Endothelial cell of umbilical vein (primary cell): ENCODE measurements at regions not wholly inside any gene's neighbourhood (a gene's known extent, or its start where the extent isn't known, plus 50 kb on each side); places are given as distances from the start of the nearest gene placed in this dataset.

ENCODE experiments used
- BruUV-seq: library from RNA; stranded (reverse); fragments of 400-500 nt; replicated peaks from 2 replicates; lab custom pipeline; 2021; lab: Mats Ljungman, UMichigan
- CTCF ChIA-PET: fragments of 300-600, 350-600 bp; sonication (Branson Sonifier 250); formaldehyde crosslinking; loops from one replicate; lab custom pipeline; 2021; ENCODE audit warnings: antibody characterized with exemption, inconsistent platforms; lab: Charles Lee
- POLR2A ChIA-PET: fragments of 300-600, 350-600 bp; sonication (Branson Sonifier 250); formaldehyde crosslinking; loops from one replicate; lab custom pipeline; 2021; ENCODE audit warnings: antibody characterized with exemption, inconsistent platforms; lab: Charles Lee
- DNase-seq: peaks from one replicate; pipeline ENCODE4 v3.0.0-alpha.2; 2011; ENCODE audit warnings: low read depth, low spot score
- FAIRE-seq: peaks from 2 replicates; lab custom pipeline; 2011; peaks lifted over from hg19 to GRCh38; lab: Jason Lieb, UNC
- H2AFZ ChIP-seq: 2 replicates; pipeline ENCODE4 v1.6.0; 2012; ENCODE audit warnings: low read depth, low read length, control low read depth, inconsistent platforms
- H3K27ac ChIP-seq: 2 replicates; pipeline ENCODE4 v1.5.1; 2011; ENCODE audit warnings: low read depth, mild to moderate bottlenecking, control low read depth, low read length, moderate library complexity; ENCODE audit not compliant: insufficient read depth
- H3K27me3 ChIP-seq, 2 experiments: 2 replicates each; pipeline versions ENCODE4 v1.6.0 to v1.6.1; 2011; ENCODE audit warnings: low read length in 2 of 2, mixed read lengths in 1 of 2; ENCODE audit not compliant: control insufficient read depth in 2 of 2, insufficient read depth in 2 of 2
- H3K36me3 ChIP-seq, 2 experiments: 2 replicates in 1 of 2; 3 replicates in 1 of 2; pipeline ENCODE4 v1.5.1; 2011; ENCODE audit warnings: low read length in 2 of 2, mild to moderate bottlenecking in 1 of 2, moderate library complexity in 1 of 2; ENCODE audit not compliant: control insufficient read depth in 2 of 2, insufficient read depth in 2 of 2; ENCODE audit errors: extremely low read depth in 1 of 2
- H3K4me1 ChIP-seq: 3 replicates; pipeline ENCODE4 v1.5.1; 2011; ENCODE audit warnings: mild to moderate bottlenecking, low read length; ENCODE audit not compliant: control insufficient read depth, insufficient read depth; ENCODE audit errors: extremely low read depth
- H3K4me2 ChIP-seq: 2 replicates; pipeline ENCODE4 v1.6.1; 2011; ENCODE audit warnings: low read length, control low read depth, mixed read lengths; ENCODE audit not compliant: insufficient read depth
- H3K4me3 ChIP-seq, 3 experiments: fragments of 200-600 bp in 1 of 3; sonication (generic), shearing (Covaris generic) in 1 of 3; replicated peaks in 1 of 3; 2 replicates each; pipeline ENCODE4 v1.5.1; 2011 to 2016; ENCODE audit warnings: control low read depth in 3 of 3, low read length in 3 of 3, mild to moderate bottlenecking in 2 of 3, inconsistent platforms in 1 of 3, low read depth in 1 of 3, moderate library complexity in 1 of 3; ENCODE audit not compliant: insufficient read depth in 1 of 3
- H3K79me2 ChIP-seq: 2 replicates; pipeline ENCODE4 v1.6.0; 2012; ENCODE audit warnings: low read length, inconsistent platforms; ENCODE audit not compliant: control insufficient read depth, insufficient read depth
- H3K9ac ChIP-seq: replicated peaks from 2 replicates; pipeline ENCODE3; 2011; ENCODE audit warnings: low read length, control low read depth; ENCODE audit not compliant: insufficient read depth; ENCODE audit errors: extremely low read depth
- H3K9me1 ChIP-seq: replicated peaks from 3 replicates; pipeline ENCODE4 v1.6.0; 2011; ENCODE audit warnings: mild to moderate bottlenecking, low read length; ENCODE audit not compliant: control insufficient read depth, insufficient read depth; ENCODE audit errors: extremely low read depth
- H3K9me3 ChIP-seq: replicated peaks from 2 replicates; pipeline ENCODE4 v1.5.1; 2012; ENCODE audit warnings: low read length, inconsistent platforms; ENCODE audit not compliant: control insufficient read depth, insufficient read depth
- H4K20me1 ChIP-seq: replicated peaks from 2 replicates; pipeline ENCODE3; 2011; ENCODE audit warnings: mild to moderate bottlenecking, low read length; ENCODE audit not compliant: control insufficient read depth, insufficient read depth; ENCODE audit errors: extremely low read depth
- FOS ChIP-seq: IDR thresholded peaks from 2 replicates; pipeline ENCODE4 v1.6.1; 2011; ENCODE audit warnings: mild to moderate bottlenecking, low read length, moderate library complexity, borderline replicate concordance; ENCODE audit not compliant: insufficient read depth
- JUN ChIP-seq: IDR thresholded peaks from 2 replicates; pipeline ENCODE4 v1.6.1; 2011; ENCODE audit warnings: borderline replicate concordance, low read depth; ENCODE audit not compliant: insufficient read length, insufficient read depth
- MYC ChIP-seq: IDR thresholded peaks from one replicate; pipeline ENCODE4 v1.6.1; 2011; ENCODE audit warnings: mild to moderate bottlenecking, low read depth, low read length
- POLR2AphosphoS5 ChIP-seq: IDR thresholded peaks from 2 replicates; pipeline ENCODE4 v1.6.1; 2012; ENCODE audit warnings: low read depth, mild to moderate bottlenecking, control low read depth, low read length, moderate library complexity; ENCODE audit not compliant: insufficient read depth
- dilution Hi-C: fragments of 300-500 bp; cut with MboI; formaldehyde crosslinking; loops from one replicate; pipeline ENCODE4 v1.15.0; 2019; ENCODE audit warnings: low sequenced_read_pairs; ENCODE audit not compliant: extremely low pct_ligation_motif_present
- intact Hi-C: fragments of 100-400 bp; cut with micrococcal nuclease; formaldehyde crosslinking; loops from one replicate; pipeline ENCODE4 v1.10.0; 2022
- TF ChIP-seq, protein P1 (sequence below): IDR thresholded peaks from 2 replicates; pipeline ENCODE4 v1.6.1; 2011; ENCODE audit not compliant: insufficient read depth, insufficient read length
- TF ChIP-seq, protein P2 (sequence below), 2 donors: IDR thresholded peaks; 1 replicate in 1 of 2; 2 replicates in 1 of 2; pipeline ENCODE4 v1.5.1; 2011; ENCODE audit warnings: low read length in 2 of 2, mild to moderate bottlenecking in 2 of 2, moderate library complexity in 2 of 2, control low read depth in 1 of 2, inconsistent platforms in 1 of 2, low read depth in 1 of 2; ENCODE audit not compliant: insufficient read depth in 1 of 2; ENCODE audit errors: extremely low read depth in 1 of 2

DNA sequence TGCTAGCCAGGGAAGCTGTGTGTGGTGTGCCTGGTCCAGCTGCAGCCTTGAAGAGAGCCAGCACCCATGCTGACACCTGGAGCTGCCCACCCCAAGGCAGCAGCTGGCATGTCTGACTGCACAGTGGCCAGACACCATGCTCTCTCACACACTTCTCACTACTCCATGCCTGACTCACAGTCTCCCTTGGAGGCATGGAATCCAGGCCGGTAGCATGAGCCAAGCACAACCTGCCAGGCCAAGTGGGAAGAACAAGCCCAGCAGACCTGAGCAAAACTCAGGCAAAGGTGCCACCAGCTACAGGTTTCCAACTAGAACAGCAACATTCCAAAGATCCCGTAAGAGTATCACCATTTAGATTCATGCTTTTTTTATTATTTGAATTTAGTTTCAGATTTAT, 625.3 kb upstream of the LRRTM4 start:
- Histone ChIP-seq H3K27ac (no peak overlapping the region), H3K4me2 (no peak overlapping the region), H3K4me1 (no peaks in the 10 kb centered on the region), H3K9me1 (no peaks in the 10 kb centered on the region), H3K9me3 (peaks cover 2% of the 10 kb centered on the region), H3K79me2 (no peaks in the 10 kb centered on the region), H3K9ac (no peak overlapping the region), H3K36me3 (no peaks in the 10 kb centered on the region), H3K4me3 (no peak overlapping the region), H3K27me3 (no peaks in the 10 kb centered on the region), H2AFZ (no peak overlapping the region), H4K20me1 (no peaks in the 10 kb centered on the region)
- intact Hi-C loops, result no loop called here
- TF ChIP-seq JUN (no peak), FOS (no peak), MYC (no peak), POLR2AphosphoS5 (no peak)
- TF ChIP-seq, protein P1, sequence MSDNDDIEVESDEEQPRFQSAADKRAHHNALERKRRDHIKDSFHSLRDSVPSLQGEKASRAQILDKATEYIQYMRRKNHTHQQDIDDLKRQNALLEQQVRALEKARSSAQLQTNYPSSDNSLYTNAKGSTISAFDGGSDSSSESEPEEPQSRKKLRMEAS, result no peak
- TF ChIP-seq, protein P2, sequence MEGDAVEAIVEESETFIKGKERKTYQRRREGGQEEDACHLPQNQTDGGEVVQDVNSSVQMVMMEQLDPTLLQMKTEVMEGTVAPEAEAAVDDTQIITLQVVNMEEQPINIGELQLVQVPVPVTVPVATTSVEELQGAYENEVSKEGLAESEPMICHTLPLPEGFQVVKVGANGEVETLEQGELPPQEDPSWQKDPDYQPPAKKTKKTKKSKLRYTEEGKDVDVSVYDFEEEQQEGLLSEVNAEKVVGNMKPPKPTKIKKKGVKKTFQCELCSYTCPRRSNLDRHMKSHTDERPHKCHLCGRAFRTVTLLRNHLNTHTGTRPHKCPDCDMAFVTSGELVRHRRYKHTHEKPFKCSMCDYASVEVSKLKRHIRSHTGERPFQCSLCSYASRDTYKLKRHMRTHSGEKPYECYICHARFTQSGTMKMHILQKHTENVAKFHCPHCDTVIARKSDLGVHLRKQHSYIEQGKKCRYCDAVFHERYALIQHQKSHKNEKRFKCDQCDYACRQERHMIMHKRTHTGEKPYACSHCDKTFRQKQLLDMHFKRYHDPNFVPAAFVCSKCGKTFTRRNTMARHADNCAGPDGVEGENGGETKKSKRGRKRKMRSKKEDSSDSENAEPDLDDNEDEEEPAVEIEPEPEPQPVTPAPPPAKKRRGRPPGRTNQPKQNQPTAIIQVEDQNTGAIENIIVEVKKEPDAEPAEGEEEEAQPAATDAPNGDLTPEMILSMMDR (IDR thresholded peaks at IDR 0.05; ENCODE audit: extremely low read depth in 1 of 2, insufficient read depth in 1 of 2, low read depth in 1 of 2, low read length in 2 of 2), result no peak
- ChIA-PET CTCF (interaction anchor here (1.0 kb wide), 1 partner anchor 204 kb away, joined by 4 read pairs; no protein-coding TSS in a partner anchor), POLR2A (no interaction called here)
- dilution Hi-C loops, result no loop called here
- DNase-seq (no peak), FAIRE-seq (no peak)
- no TSS peak for BruUV-seq
